VCaP (cell line): ENCODE measurements at regions not wholly inside any gene's neighbourhood (a gene's known extent, or its start where the extent isn't known, plus 50 kb on each side); places are given as distances from the start of the nearest gene placed in this dataset.
"Not testable (repeated sequence)": the region's sequence is repeated elsewhere in the genome, so short reads cannot be mapped to it uniquely, and the experiment has no call there.

ENCODE experiments used
- H3K27ac ChIP-seq: fragments of 450-650 bp; 2 replicates; pipeline ENCODE4 v1.5.1; 2017
- CTCF ChIP-seq: fragments of 450-650 bp; conservative IDR thresholded peaks from 2 replicates; pipeline ENCODE4 v1.5.1; 2017; ENCODE audit warnings: mild to moderate bottlenecking, moderate library complexity

- TF ChIP-seq CTCF = no peak
- H3K27ac ChIP-seq = no peak overlapping the region
Measured at GRCh38 chr3:28615071-28615470, 266.4 kb upstream of the AZI2 start.

- no peak overlapping the region for H3K27ac ChIP-seq
- no peak for TF ChIP-seq CTCF
Measured at GRCh38 chr3:28615971-28616370, 267.3 kb upstream of the AZI2 start.

GRCh38 chr3:28617821-28618220 is 269.2 kb upstream of the AZI2 start:
- no peak overlapping the region for H3K27ac ChIP-seq
- no peak for TF ChIP-seq CTCF

GRCh38 chr3:28623106-28623505 is 274.5 kb upstream of the AZI2 start:
- TF ChIP-seq CTCF = no peak
- H3K27ac ChIP-seq = no peak overlapping the region

- peak overlapping the region; percentile 46 for H3K27ac ChIP-seq
- no peak for TF ChIP-seq CTCF
Measured at GRCh38 chr3:28624084-28624483, 275.5 kb upstream of the AZI2 start.

GRCh38 chr3:28627843-28628242 is 279.2 kb upstream of the AZI2 start:
- not testable (repeated sequence) for H3K27ac ChIP-seq

- no peak for TF ChIP-seq CTCF
Measured at GRCh38 chr3:28634019-28634418, 285.4 kb upstream of the AZI2 start.

GRCh38 chr3:28637742-28638141 is 289.1 kb upstream of the AZI2 start:
- H3K27ac ChIP-seq = no peak overlapping the region
- TF ChIP-seq CTCF = no peak

More at GRCh38 chr3:28634019-28634418, 285.4 kb upstream of the AZI2 start:
- H3K27ac ChIP-seq = no peak overlapping the region
